Pancreas (tissue), 10 donors: ENCODE measurements at regions not wholly inside any gene's neighbourhood (a gene's known extent, or its start where the extent isn't known, plus 50 kb on each side); places are given as distances from the start of the nearest gene placed in this dataset.
"Not testable (repeated sequence)": the region's sequence is repeated elsewhere in the genome, so short reads cannot be mapped to it uniquely, and the experiment has no call there.

Source experiments
- ATAC-seq, 4 donors: fragments of 200-7000 bp; cut with Tn5 transposase; one replicate each; pipeline versions ENCODE4 v1.8.0 to v1.9.1; 2020; ENCODE audit warnings: mild to moderate bottlenecking in 4 of 4, moderate library complexity in 4 of 4
- DNase-seq, 6 donors: peaks; one replicate each; pipeline ENCODE4 v3.0.0-alpha.2; 2020
- FAIRE-seq: peaks from 2 replicates; lab custom pipeline; 2012; peaks lifted over from hg19 to GRCh38; lab: Jason Lieb, UNC
- H3K27ac ChIP-seq, 4 donors: fragments of 200-600 bp; sonication (generic); 1 replicate in 3 of 4; 2 replicates in 1 of 4; pipeline versions ENCODE4 v1.5.0 to v1.8.0; 2020
- H3K27me3 ChIP-seq, 4 donors: fragments of 200-600 bp; one replicate each; pipeline ENCODE4 v1.8.0; 2021
- H3K36me3 ChIP-seq, 3 donors: fragments of 200-600 bp; sonication (generic) in 1 of 3; one replicate each; pipeline versions ENCODE4 v1.5.0 to v1.8.0; 2020 to 2021
- H3K4me1 ChIP-seq, 3 donors: fragments of 200-600 bp; one replicate each; pipeline ENCODE4 v1.8.0; 2021
- H3K4me3 ChIP-seq, 4 donors: fragments of 200-600 bp; sonication (generic) in 2 of 4; one replicate each; pipeline versions ENCODE4 v1.5.0 to v1.8.0; 2020 to 2021
- H3K9me3 ChIP-seq, 4 donors: fragments of 200-600 bp; one replicate each; pipeline ENCODE4 v1.8.0; 2021
- WGBS, 2 donors: extraction: QIAGEN DNeasy Blood & Tissue Kit; methylation state at CpG; one replicate each; pipeline ENCODE4 v1.1.7; 2013; 5-methylcytosine and 5-hydroxymethylcytosine counted together
- intact Hi-C, 3 donors: fragments of 100-400 bp; cut with DNase I; formaldehyde crosslinking; loops; one replicate each; pipeline versions ENCODE4 v1.11.1 to v1.14.2; 2022
- TF ChIP-seq, protein P1 (sequence below), 4 donors: fragments of 200-600 bp; sonication (generic) in 3 of 4; IDR thresholded peaks; one replicate each; pipeline versions ENCODE4 v1.5.0 to v1.8.0; 2021; ENCODE audit warnings: antibody characterized with exemption in 4 of 4
- donor health status: healthy with polysubstance abuse.
- donor health status: DM: no; HTN: no; CAD: no; lungs with moderate emphysema.
- donor health status: DM: no; HTN: no; CAD: no.
- donor health status: control.
- donor health status: control.
- donor health status: Bipolar disorder and iron deficiency.
- donor health status: DM: yes; HTN: yes; CAD: no.
- donor health status: DM: no; HTN: no; CAD: no.
- donor health status: DM: no; HTN: no; CAD: no.
- donor health status: DM: yes; HTN: yes; CAD: no.

DNA sequence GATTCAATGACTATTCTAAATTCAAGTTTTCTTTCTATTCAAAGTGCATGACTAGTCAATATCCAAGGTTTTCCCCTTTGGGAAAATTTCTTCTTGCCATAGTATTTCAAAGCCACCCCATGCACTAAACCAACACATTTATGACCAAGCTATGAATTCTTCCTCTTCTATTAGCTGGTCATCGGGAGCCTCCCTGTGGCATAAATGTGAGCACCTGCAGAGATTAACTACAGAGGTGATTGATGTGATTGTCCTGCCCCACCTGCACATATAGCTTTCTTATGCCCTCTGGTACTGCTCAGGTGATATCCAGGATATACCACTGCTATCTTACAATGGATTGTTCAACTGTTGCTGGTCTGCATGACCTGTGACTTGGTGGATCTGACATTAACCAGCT, 694.9 kb downstream of the ZBBX start:
- H3K9me3 ChIP-seq: no peaks in the 10 kb centered on the region
- TF ChIP-seq, protein P1, sequence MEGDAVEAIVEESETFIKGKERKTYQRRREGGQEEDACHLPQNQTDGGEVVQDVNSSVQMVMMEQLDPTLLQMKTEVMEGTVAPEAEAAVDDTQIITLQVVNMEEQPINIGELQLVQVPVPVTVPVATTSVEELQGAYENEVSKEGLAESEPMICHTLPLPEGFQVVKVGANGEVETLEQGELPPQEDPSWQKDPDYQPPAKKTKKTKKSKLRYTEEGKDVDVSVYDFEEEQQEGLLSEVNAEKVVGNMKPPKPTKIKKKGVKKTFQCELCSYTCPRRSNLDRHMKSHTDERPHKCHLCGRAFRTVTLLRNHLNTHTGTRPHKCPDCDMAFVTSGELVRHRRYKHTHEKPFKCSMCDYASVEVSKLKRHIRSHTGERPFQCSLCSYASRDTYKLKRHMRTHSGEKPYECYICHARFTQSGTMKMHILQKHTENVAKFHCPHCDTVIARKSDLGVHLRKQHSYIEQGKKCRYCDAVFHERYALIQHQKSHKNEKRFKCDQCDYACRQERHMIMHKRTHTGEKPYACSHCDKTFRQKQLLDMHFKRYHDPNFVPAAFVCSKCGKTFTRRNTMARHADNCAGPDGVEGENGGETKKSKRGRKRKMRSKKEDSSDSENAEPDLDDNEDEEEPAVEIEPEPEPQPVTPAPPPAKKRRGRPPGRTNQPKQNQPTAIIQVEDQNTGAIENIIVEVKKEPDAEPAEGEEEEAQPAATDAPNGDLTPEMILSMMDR (IDR thresholded peaks at IDR 0.05): no peak
- H3K4me3 ChIP-seq: no peak overlapping the region
- FAIRE-seq (no peak), DNase-seq (no peak), ATAC-seq (no peak)
- H3K27ac ChIP-seq: no peak overlapping the region
- intact Hi-C loops: no loop called here
- no peaks in the 10 kb centered on the region for H3K4me1 ChIP-seq
- 57 to 81% methylated on average over 1 of the region's 1 CpG for WGBS, 2 donors
- no peaks in the 10 kb centered on the region for H3K27me3 ChIP-seq
- H3K36me3 ChIP-seq: no peaks in the 10 kb centered on the region

DNA sequence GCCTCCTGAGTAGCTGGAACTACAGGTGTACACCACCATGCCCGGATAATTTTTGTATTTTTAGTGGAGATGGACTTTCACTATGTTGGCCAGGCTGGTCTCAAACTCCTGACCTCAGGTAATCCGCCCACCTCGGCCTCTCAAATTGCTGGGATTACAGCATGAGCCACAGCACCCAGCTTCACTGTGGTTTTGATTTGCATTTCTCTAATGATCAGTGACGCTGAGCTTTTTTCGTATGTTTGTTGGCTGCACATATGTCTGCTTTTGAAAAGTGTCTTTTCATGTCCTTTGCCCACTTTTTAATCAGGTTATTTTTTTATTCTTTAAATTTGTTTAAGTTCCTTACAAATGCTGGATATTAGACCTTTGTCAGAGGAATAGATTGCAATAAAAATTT, 696.0 kb downstream of the ZBBX start:
- 86 to 95% methylated on average over 5 of the region's 5 CpGs for WGBS, 2 donors
- not testable (repeated sequence) for H3K4me3 ChIP-seq, FAIRE-seq

DNA sequence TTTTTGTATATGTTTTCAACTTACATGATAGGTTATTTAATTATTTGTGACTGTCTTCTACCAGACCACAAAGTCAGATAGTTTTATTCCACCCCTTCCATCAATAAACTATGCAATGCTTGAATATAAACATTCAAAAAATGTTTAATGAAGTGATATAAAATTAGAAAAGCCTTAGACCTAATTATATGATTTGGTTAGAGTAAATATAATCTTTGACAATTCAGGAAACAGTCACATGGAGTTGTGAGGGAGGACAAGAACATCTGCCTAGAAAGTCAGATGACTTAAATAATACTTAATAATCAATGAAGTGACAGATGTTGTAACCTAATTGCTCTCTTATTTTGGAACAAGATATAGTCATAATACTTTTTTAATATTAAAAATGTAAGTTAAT, 710.3 kb downstream of the ZBBX start:
- Histone ChIP-seq H3K4me3 (no peak overlapping the region), H3K27me3 (no peaks in the 10 kb centered on the region), H3K36me3 (no peaks in the 10 kb centered on the region), H3K27ac (no peak overlapping the region), H3K9me3 (peaks cover 0 to 4% (median 0%) of the 10 kb centered on the region in 4 donors), H3K4me1 (no peaks in the 10 kb centered on the region)
- DNase-seq: no peak
- intact Hi-C loops: no loop called here
- no peak for FAIRE-seq
- TF ChIP-seq, protein P1 (IDR thresholded peaks at IDR 0.05): no peak
- no peak for ATAC-seq

More for the DNA sequence above, 696.0 kb downstream of the ZBBX start:
- H3K4me1 ChIP-seq, H3K36me3 ChIP-seq, ATAC-seq, H3K9me3 ChIP-seq, intact Hi-C loops, H3K27ac ChIP-seq, H3K27me3 ChIP-seq, DNase-seq: not testable (repeated sequence)

DNA sequence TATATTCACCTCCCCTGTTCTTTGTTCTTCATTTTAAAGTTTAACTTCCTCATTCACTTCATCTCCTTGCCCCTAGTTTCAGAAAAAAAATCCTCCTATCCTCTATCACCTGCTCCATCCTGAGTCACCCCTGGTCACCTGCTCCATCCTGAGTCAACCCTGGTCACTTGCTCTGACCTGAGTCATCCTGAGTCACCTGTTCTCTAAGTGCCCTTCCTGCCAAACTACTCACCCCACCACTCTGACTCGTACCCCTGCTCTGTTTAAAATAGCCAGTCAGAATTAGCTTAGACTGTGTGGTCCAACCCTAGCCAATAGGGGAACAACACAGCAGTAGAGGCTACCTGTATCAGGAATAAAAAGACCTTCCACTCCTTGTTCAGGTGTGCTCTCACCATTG, 716.9 kb downstream of the ZBBX start:
- intact Hi-C loops: no loop called here
- H3K4me3 ChIP-seq: no peak overlapping the region
- H3K9me3 ChIP-seq: no peaks in the 10 kb centered on the region
- TF ChIP-seq, protein P1 (IDR thresholded peaks at IDR 0.05): no peak
- H3K27ac ChIP-seq: no peak overlapping the region
- DNase-seq (no peak), ATAC-seq (no peak), FAIRE-seq (no peak)
- no peaks in the 10 kb centered on the region for H3K36me3 ChIP-seq
- H3K4me1 ChIP-seq: no peaks in the 10 kb centered on the region
- no peaks in the 10 kb centered on the region for H3K27me3 ChIP-seq
- 18 to 38% methylated on average over 1 of the region's 1 CpG for WGBS, 2 donors

DNA sequence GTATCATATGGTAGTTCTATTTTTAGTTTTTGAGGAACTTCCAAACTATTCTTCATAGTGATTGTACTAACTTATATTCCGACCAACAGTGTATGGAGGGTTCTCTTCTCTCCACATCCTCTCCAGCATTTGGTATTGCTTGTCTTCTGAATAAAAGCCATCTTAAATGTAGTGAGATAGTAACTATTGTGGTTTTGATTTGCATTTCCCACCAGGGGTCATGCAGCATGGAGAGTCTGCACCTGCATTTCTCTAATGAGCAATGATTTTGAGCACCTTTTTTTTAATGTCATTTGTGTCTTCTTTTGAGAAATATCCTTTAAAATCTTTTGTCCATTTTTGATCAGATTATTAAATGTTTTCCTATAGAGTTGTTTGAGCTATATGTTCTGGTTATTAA, 718.5 kb downstream of the ZBBX start:
- Histone ChIP-seq H3K36me3 (no peaks in the 10 kb centered on the region), H3K4me3 (no peak overlapping the region), H3K9me3 (no peaks in the 10 kb centered on the region), H3K4me1 (no peaks in the 10 kb centered on the region), H3K27me3 (no peaks in the 10 kb centered on the region), H3K27ac (no peak overlapping the region)
- ATAC-seq: no peak
- DNase-seq: no peak
- TF ChIP-seq, protein P1 (IDR thresholded peaks at IDR 0.05): no peak
- 69 to 72% methylated on average over 1 of the region's 1 CpG for WGBS, 2 donors
- intact Hi-C loops: no loop called here
- no peak for FAIRE-seq

DNA sequence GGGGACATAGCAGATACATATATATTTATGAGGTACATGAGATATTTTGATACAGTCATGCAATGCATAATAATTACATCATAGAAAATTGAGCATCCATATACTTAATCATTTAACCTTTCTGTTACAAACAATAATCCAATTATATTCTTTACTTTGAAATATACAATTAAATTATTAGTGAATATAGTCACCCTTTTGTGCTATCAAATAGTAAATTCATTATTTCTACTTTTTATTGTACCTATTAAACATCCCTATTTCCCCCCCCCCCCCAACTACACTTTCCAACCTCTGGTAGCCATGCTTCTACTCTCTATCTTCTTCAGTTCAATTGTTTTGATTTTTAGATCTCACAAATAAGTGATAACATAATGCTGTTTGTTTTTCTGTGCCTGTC, 719.1 kb downstream of the ZBBX start:
- no peaks in the 10 kb centered on the region for H3K36me3 ChIP-seq
- H3K27me3 ChIP-seq: no peaks in the 10 kb centered on the region
- H3K4me3 ChIP-seq: no peak overlapping the region
- intact Hi-C loops: no loop called here
- TF ChIP-seq, protein P1 (IDR thresholded peaks at IDR 0.05): no peak
- no peaks in the 10 kb centered on the region for H3K9me3 ChIP-seq
- DNase-seq: no peak
- H3K4me1 ChIP-seq: no peaks in the 10 kb centered on the region
- no peak for ATAC-seq
- no peak overlapping the region for H3K27ac ChIP-seq
- no peak for FAIRE-seq
